Uterus (tissue), 3 donors: ENCODE measurements at regions not wholly inside any gene's neighbourhood (a gene's known extent, or its start where the extent isn't known, plus 50 kb on each side); places are given as distances from the start of the nearest gene placed in this dataset.

Experiments used
- DNase-seq, 2 donors: peaks; one replicate each; pipeline ENCODE4 v3.0.0-alpha.2; 2019 to 2020
- H3K27ac ChIP-seq, 2 donors: fragments of 200-600 bp; sonication (generic); 1 replicate in 1 of 2; 2 replicates in 1 of 2; pipeline ENCODE4 v1.5.1; 2016 to 2018
- H3K27me3 ChIP-seq, 2 donors: fragments of 200-600 bp; sonication (generic); one replicate each; pipeline ENCODE4 v1.5.1; 2018 to 2019; ENCODE audit warnings: control low read depth in 1 of 2
- H3K36me3 ChIP-seq, 2 donors: fragments of 200-600 bp; sonication (generic); one replicate each; pipeline ENCODE4 v1.5.1; 2019; ENCODE audit warnings: control low read depth in 1 of 2
- H3K4me1 ChIP-seq, 2 donors: fragments of 200-600 bp; sonication (generic); one replicate each; pipeline ENCODE4 v1.5.1; 2018 to 2019; ENCODE audit warnings: control low read depth in 1 of 2
- H3K4me3 ChIP-seq, 2 donors: fragments of 200-600 bp; sonication (generic); 1 replicate in 1 of 2; 2 replicates in 1 of 2; pipeline ENCODE4 v1.5.1; 2018 to 2019; ENCODE audit warnings: mild to moderate bottlenecking in 1 of 2
- H3K9me3 ChIP-seq, 2 donors: fragments of 200-600 bp; sonication (generic); one replicate each; pipeline ENCODE4 v1.5.1; 2019; ENCODE audit warnings: control low read depth in 1 of 2
- POLR2A ChIP-seq, 2 donors: fragments of 450-650 bp; IDR thresholded peaks; one replicate each; pipeline ENCODE4 v1.6.1; 2016; ENCODE audit warnings: antibody characterized with exemption in 2 of 2, mild to moderate bottlenecking in 1 of 2, moderate library complexity in 1 of 2
- intact Hi-C: fragments of 100-400 bp; cut with DNase I; formaldehyde crosslinking; loops from one replicate; pipeline ENCODE4 v1.15.1; 2023; ENCODE audit warnings: low total_unique reads
- TF ChIP-seq, protein P1 (sequence below), 4 experiments: fragments of 200-600 bp in 2 of 4; fragments of 450-650 bp in 2 of 4; sonication (generic) in 2 of 4; IDR thresholded peaks; one replicate each; pipeline ENCODE4 v1.5.1; 2016 to 2019; ENCODE audit warnings: antibody characterized with exemption in 4 of 4, mild to moderate bottlenecking in 2 of 4, moderate library complexity in 1 of 4
- donor health status: DM: yes; HTN: yes; CAD: no.

DNA sequence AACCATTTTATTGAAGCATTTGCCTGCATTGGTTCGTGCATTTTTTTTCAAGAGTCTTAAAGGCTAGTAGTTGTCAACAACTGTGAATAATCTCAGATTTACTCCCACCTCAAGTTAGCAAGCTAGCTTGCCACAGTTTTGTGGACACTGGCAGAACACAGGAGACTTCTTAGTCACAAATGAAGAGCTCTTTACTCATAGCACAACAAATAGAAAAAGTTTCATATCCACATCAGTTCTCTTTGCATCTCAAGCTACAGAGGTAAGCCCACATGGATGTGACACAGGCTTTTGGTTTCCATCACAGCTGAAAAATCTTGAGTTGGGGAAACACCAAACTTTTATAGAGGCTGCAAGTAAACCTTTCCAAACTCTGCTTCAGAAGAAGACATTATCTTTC is 2315.7 kb upstream of the TENM3 start:
- H3K27ac ChIP-seq = no peak overlapping the region
- H3K4me3 ChIP-seq = no peak overlapping the region
- no peak for DNase-seq
- TF ChIP-seq, protein P1, sequence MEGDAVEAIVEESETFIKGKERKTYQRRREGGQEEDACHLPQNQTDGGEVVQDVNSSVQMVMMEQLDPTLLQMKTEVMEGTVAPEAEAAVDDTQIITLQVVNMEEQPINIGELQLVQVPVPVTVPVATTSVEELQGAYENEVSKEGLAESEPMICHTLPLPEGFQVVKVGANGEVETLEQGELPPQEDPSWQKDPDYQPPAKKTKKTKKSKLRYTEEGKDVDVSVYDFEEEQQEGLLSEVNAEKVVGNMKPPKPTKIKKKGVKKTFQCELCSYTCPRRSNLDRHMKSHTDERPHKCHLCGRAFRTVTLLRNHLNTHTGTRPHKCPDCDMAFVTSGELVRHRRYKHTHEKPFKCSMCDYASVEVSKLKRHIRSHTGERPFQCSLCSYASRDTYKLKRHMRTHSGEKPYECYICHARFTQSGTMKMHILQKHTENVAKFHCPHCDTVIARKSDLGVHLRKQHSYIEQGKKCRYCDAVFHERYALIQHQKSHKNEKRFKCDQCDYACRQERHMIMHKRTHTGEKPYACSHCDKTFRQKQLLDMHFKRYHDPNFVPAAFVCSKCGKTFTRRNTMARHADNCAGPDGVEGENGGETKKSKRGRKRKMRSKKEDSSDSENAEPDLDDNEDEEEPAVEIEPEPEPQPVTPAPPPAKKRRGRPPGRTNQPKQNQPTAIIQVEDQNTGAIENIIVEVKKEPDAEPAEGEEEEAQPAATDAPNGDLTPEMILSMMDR (IDR thresholded peaks at IDR 0.05) = no peak
- TF ChIP-seq POLR2A (IDR thresholded peaks at IDR 0.05) = no peak
- no peaks in the 10 kb centered on the region for H3K9me3 ChIP-seq
- no peaks in the 10 kb centered on the region for H3K36me3 ChIP-seq
- H3K4me1 ChIP-seq = no peaks in the 10 kb centered on the region
- H3K27me3 ChIP-seq = no peaks in the 10 kb centered on the region
- intact Hi-C loops = no loop called here

DNA sequence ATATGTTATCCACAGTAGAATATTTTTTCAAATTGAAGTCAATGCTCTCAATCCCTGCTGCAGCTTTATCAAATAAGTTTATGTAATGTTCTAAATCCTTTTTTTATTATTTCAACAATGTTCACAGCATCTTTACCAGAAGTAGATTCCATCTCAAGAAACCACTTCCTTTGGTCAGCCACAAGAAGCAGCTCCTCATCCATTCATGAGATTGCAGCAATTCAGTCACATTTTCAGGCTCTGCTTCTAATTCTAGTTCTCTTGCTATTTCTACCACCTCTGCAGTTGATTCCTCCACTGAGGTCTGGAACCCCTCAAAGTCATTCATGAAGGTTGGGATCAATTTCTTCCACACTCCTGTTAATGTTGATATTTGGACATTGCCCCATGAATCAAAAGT is 2301.3 kb upstream of the TENM3 start:
- no peak for TF ChIP-seq POLR2A (IDR thresholded peaks at IDR 0.05)
- TF ChIP-seq, protein P1 (IDR thresholded peaks at IDR 0.05) = no peak
- Histone ChIP-seq H3K27me3 (no peaks in the 10 kb centered on the region), H3K27ac (no peak overlapping the region), H3K36me3 (no peaks in the 10 kb centered on the region), H3K9me3 (no peaks in the 10 kb centered on the region), H3K4me1 (no peaks in the 10 kb centered on the region), H3K4me3 (no peak overlapping the region)
- DNase-seq = no peak
- intact Hi-C loops = no loop called here

DNA sequence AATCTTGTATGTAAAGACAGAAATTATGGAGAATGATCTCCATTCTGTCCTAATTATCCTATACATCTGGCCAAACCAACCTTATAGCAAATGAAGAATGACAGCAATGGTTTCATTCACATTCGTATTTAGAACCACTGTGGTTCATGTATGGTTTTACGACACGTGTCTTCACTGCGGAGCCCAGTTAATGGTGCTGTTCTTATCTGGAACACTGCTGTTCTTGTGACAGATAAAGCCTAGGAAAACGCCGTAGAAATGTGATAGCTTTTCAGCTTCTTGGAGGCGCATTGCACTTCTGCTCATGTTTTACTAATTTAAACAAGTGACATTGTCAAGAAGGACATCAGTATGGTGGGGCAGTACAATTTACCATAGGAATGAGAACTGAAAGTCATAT is 2266.4 kb upstream of the TENM3 start:
- H3K4me3 ChIP-seq = no peak overlapping the region
- H3K27ac ChIP-seq = no peak overlapping the region
- H3K36me3 ChIP-seq = no peaks in the 10 kb centered on the region
- TF ChIP-seq, protein P1 (IDR thresholded peaks at IDR 0.05) = no peak
- no peak for TF ChIP-seq POLR2A (IDR thresholded peaks at IDR 0.05)
- intact Hi-C loops = no loop called here
- DNase-seq = no peak
- H3K4me1 ChIP-seq = no peaks in the 10 kb centered on the region
- H3K9me3 ChIP-seq = no peaks in the 10 kb centered on the region
- no peaks in the 10 kb centered on the region for H3K27me3 ChIP-seq

DNA sequence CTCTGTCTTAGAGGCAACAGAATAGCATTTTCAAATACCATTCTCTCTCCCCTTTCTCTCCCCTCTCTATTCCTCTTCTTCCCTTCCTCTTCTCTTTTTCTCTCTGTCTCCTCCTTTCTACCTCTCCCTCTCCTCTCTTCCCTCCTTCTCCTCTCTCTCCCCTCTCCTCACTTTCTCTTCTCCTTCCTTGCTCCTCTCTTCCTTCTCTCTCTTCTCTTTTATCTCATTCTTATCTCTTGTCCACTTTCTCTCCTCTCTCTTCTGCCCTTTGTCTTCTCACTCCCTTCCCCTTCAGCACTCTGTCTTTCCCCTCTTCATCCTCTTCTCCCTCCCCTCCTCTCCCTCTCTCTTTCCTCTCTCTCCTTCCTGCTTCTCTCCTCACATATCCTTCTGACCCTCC is 2265.8 kb upstream of the TENM3 start:
- intact Hi-C loops = no loop called here
- Histone ChIP-seq H3K27me3 (no peaks in the 10 kb centered on the region), H3K36me3 (no peaks in the 10 kb centered on the region), H3K4me1 (no peaks in the 10 kb centered on the region), H3K4me3 (no peak overlapping the region), H3K27ac (no peak overlapping the region), H3K9me3 (no peaks in the 10 kb centered on the region)
- DNase-seq = no peak
- TF ChIP-seq, protein P1 (IDR thresholded peaks at IDR 0.05) = no peak
- TF ChIP-seq POLR2A (IDR thresholded peaks at IDR 0.05) = no peak

DNA sequence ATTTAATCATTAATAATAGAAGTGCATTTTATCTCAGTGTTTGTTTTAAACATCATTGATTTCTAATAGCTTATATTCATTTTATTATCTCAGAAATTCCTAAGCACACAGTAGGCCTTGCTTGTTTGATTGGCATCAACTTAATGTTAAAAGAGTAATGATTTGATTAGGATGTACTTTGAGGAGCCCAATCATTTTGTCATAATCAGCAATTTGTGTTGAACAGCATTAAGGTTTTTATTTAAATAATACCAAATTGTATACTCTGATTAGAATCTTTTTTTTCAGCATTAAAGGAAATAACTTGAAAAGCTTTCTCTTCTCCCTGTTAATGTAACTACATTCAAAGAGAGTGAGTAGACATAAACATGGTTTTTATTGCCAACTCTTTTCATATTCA is 2262.0 kb upstream of the TENM3 start:
- intact Hi-C loops = no loop called here
- no peaks in the 10 kb centered on the region for H3K4me1 ChIP-seq
- TF ChIP-seq POLR2A (IDR thresholded peaks at IDR 0.05) = no peak
- TF ChIP-seq, protein P1 (IDR thresholded peaks at IDR 0.05) = no peak

More for the DNA sequence above, 2262.0 kb upstream of the TENM3 start:
- H3K4me3 ChIP-seq = no peak overlapping the region
- H3K36me3 ChIP-seq = no peaks in the 10 kb centered on the region
- H3K27me3 ChIP-seq = no peaks in the 10 kb centered on the region
- no peak overlapping the region for H3K27ac ChIP-seq
- DNase-seq = no peak
- no peaks in the 10 kb centered on the region for H3K9me3 ChIP-seq
